ENCODE measurements at regions not wholly inside any gene's neighbourhood (a gene's known extent, or its start where the extent isn't known, plus 50 kb on each side); places are given as distances from the start of the nearest gene placed in this dataset.

- H3K27ac ChIP-seq (ENCODE audit: extremely low read depth, low read depth, low read length), result no peak overlapping the region
- ChIA-PET CTCF (interaction anchor here (0.8 kb wide), 1 partner anchor 322 kb away, joined by 3 read pairs; no protein-coding TSS in a partner anchor), POLR2A (interaction anchor here (1.0 kb wide), 1 partner anchor 124 kb away, joined by 4 read pairs; the partner anchor contains the start of gene DYRK2)
- H3K36me3 ChIP-seq (ENCODE audit: control insufficient read depth in 2 of 2, insufficient read depth in 1 of 2, low read length in 2 of 2), result no peaks in the 10 kb centered on the region
- H3K9me3 ChIP-seq (ENCODE audit: control insufficient read depth, insufficient read depth, low read depth, low read length), result no peaks in the 10 kb centered on the region
- TF ChIP-seq ZFHX2 (tag by site-specific recombination; conservative IDR thresholded peaks at IDR 0.05) (peak; percentile 34; the same call in 1 of the 2 replicates), ZNF600 (tag by site-specific recombination; IDR thresholded peaks at IDR 0.05) (no peak), SP2 (tag by site-specific recombination; IDR thresholded peaks at IDR 0.05) (no peak), ZIC2 (tag by site-specific recombination; IDR thresholded peaks at IDR 0.05) (peak; percentile 48), BCL6B (tag by site-specific recombination; IDR thresholded peaks at IDR 0.05) (peak; percentile 47; the same call in 1 of the 2 replicates), ZNF214 (tag by site-specific recombination; IDR thresholded peaks at IDR 0.05; ENCODE audit: borderline replicate concordance) (no peak), ZNF580 (tag by site-specific recombination; IDR thresholded peaks at IDR 0.05) (0 out of 2 replicates have a peak, but pooled peaks have one; percentile 24), ZBTB17 (tag by site-specific recombination; IDR thresholded peaks at IDR 0.05) (peak; percentile 86), IKZF3 (tag by site-specific recombination; IDR thresholded peaks at IDR 0.05) (0 out of 2 replicates have a peak, but pooled peaks have one; percentile 60), TRIM28 (IDR thresholded peaks at IDR 0.05; ENCODE audit: borderline replicate concordance, low read length) (peak; percentile 73; the same call in 1 of the 2 replicates), EGR2 (tag by site-specific recombination; IDR thresholded peaks at IDR 0.05; ENCODE audit: low read depth) (peak; percentile 20; the same call in 1 of the 2 replicates), OSR2 (tag by site-specific recombination; IDR thresholded peaks at IDR 0.05) (no peak), ZNF747 (tag by site-specific recombination; IDR thresholded peaks at IDR 0.05) (no peak)
- TF ChIP-seq, protein P1, sequence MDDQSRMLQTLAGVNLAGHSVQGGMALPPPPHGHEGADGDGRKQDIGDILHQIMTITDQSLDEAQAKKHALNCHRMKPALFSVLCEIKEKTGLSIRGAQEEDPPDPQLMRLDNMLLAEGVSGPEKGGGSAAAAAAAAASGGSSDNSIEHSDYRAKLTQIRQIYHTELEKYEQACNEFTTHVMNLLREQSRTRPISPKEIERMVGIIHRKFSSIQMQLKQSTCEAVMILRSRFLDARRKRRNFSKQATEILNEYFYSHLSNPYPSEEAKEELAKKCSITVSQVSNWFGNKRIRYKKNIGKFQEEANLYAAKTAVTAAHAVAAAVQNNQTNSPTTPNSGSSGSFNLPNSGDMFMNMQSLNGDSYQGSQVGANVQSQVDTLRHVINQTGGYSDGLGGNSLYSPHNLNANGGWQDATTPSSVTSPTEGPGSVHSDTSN (CRISPR knock-in tag; IDR thresholded peaks at IDR 0.05), result no peak
- TF ChIP-seq, protein P2, sequence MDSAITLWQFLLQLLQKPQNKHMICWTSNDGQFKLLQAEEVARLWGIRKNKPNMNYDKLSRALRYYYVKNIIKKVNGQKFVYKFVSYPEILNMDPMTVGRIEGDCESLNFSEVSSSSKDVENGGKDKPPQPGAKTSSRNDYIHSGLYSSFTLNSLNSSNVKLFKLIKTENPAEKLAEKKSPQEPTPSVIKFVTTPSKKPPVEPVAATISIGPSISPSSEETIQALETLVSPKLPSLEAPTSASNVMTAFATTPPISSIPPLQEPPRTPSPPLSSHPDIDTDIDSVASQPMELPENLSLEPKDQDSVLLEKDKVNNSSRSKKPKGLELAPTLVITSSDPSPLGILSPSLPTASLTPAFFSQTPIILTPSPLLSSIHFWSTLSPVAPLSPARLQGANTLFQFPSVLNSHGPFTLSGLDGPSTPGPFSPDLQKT (IDR thresholded peaks at IDR 0.05; ENCODE audit: borderline replicate concordance, low read depth, low read length), result no peak
- peaks cover 21% of the 10 kb centered on the region for H3K4me1 ChIP-seq (ENCODE audit: control insufficient read depth, insufficient read depth, low read length)
- H3K4me3 ChIP-seq (ENCODE audit: low read depth, low read length), result peak overlapping the region; percentile 10; the same call in 1 of the 2 replicates
Observed at GRCh38 chr12:67772267-67773169, 124.0 kb downstream of the DYRK2 start.

DNA sequence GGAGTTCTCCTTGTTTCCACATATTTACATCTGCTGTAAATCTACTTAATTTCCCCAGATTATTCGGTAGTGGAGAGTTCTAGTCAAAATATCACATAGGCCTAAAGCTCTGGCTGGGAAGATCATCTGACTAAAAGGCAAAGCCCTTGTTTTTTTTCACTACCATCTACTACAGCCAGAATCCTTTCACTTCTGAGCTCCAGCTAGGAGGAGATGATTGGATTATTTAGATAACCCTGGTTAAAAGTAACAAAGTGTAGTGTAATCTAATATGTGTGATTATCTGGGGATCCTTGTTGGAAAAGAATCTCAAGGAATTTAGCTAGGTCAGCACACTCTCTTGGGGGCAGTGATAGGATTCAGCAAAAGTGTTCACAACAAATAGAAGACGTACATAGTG is 125.4 kb downstream of the DYRK2 start:
- no peak for TF ChIP-seq ZNF571 (tag by site-specific recombination; IDR thresholded peaks at IDR 0.05)
- TF ChIP-seq, protein P3, sequence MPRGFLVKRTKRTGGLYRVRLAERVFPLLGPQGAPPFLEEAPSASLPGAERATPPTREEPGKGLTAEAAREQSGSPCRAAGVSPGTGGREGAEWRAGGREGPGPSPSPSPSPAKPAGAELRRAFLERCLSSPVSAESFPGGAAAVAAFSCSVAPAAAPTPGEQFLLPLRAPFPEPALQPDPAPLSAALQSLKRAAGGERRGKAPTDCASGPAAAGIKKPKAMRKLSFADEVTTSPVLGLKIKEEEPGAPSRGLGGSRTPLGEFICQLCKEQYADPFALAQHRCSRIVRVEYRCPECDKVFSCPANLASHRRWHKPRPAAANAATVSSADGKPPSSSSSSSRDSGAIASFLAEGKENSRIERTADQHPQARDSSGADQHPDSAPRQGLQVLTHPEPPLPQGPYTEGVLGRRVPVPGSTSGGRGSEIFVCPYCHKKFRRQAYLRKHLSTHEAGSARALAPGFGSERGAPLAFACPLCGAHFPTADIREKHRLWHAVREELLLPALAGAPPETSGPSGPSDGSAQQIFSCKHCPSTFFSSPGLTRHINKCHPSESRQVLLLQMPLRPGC (tag by site-specific recombination; IDR thresholded peaks at IDR 0.05), result no peak
- no peak for TF ChIP-seq ZBTB11 (tag by site-specific recombination; conservative IDR thresholded peaks at IDR 0.05; ENCODE audit: low read depth)
- 0 out of 2 replicates have a peak, but pooled peaks have one; percentile 12 for TF ChIP-seq ZXDB (tag by site-specific recombination; IDR thresholded peaks at IDR 0.05)
- peak; percentile 29; the same call in 1 of the 2 replicates for TF ChIP-seq GLIS1 (tag by site-specific recombination; IDR thresholded peaks at IDR 0.05)
- Histone ChIP-seq H3K36me3 (ENCODE audit: control insufficient read depth in 2 of 2, insufficient read depth in 1 of 2, low read length in 2 of 2) (no peaks in the 10 kb centered on the region), H3K4me1 (ENCODE audit: control insufficient read depth, insufficient read depth, low read length) (peaks cover 21% of the 10 kb centered on the region), H3K9me3 (ENCODE audit: control insufficient read depth, insufficient read depth, low read depth, low read length) (no peaks in the 10 kb centered on the region), H3K27ac (ENCODE audit: extremely low read depth, low read depth, low read length) (no peak overlapping the region; the same call in 1 of the 2 replicates), H3K4me3 (ENCODE audit: low read depth, low read length) (no peak overlapping the region)
- ChIA-PET CTCF (interaction anchor here (0.6 kb wide), 1 partner anchor 169 kb away, joined by 4 read pairs; no protein-coding TSS in a partner anchor), POLR2A (no interaction called here)

Data from HEK293 (cell line).